IPS DF 6.9 (cell line): ENCODE measurements at regions not wholly inside any gene's neighbourhood (a gene's known extent, or its start where the extent isn't known, plus 50 kb on each side); places are given as distances from the start of the nearest gene placed in this dataset.
"Not testable (repeated sequence)": the region's sequence is repeated elsewhere in the genome, so short reads cannot be mapped to it uniquely, and the experiment has no call there.

Source experiments
- DNase-seq: peaks from one replicate; pipeline ENCODE4 v3.0.0-alpha.2; 2013; ENCODE audit warnings: low read depth, low spot score
- H3K27ac ChIP-seq: one replicate; pipeline ENCODE4 v1.5.1; 2013; ENCODE audit warnings: low read length, control low read depth
- H3K27me3 ChIP-seq: 2 replicates; pipeline ENCODE4 v1.6.1; 2013; ENCODE audit warnings: mild to moderate bottlenecking, low read length; ENCODE audit not compliant: control insufficient read depth, insufficient read depth
- H3K36me3 ChIP-seq: 2 replicates; pipeline ENCODE4 v1.6.1; 2013; ENCODE audit warnings: low read length; ENCODE audit not compliant: control insufficient read depth, insufficient read depth
- H3K4me1 ChIP-seq: 2 replicates; pipeline ENCODE4 v1.6.1; 2013; ENCODE audit warnings: low read length; ENCODE audit not compliant: control insufficient read depth, insufficient read depth
- H3K4me3 ChIP-seq: 2 replicates; pipeline ENCODE4 v1.5.1; 2013; ENCODE audit warnings: mild to moderate bottlenecking, low read length
- H3K9me3 ChIP-seq: 2 replicates; pipeline ENCODE4 v1.6.1; 2013; ENCODE audit warnings: low read length, inconsistent platforms; ENCODE audit not compliant: control insufficient read depth, insufficient read depth
- WGBS: extraction: QIAGEN DNeasy Blood & Tissue Kit; methylation state at CpG from one replicate; pipeline ENCODE4 v1.1.7; 2013; ENCODE audit warnings: mixed read lengths, missing lambda C conversion rate; ENCODE audit not compliant: insufficient read length, insufficient coverage; 5-methylcytosine and 5-hydroxymethylcytosine counted together

GRCh38 chr5:57642698-57643097 is 160.1 kb upstream of the ACTBL2 start:
- Histone ChIP-seq H3K9me3 (no peaks in the 10 kb centered on the region), H3K4me1 (no peaks in the 10 kb centered on the region), H3K4me3 (no peak overlapping the region), H3K36me3 (no peaks in the 10 kb centered on the region), H3K27ac (no peak overlapping the region), H3K27me3 (no peaks in the 10 kb centered on the region)
- DNase-seq: no peak
- WGBS: no CpG with 5 or more reads among the region's 2 CpGs

- H3K4me1 ChIP-seq: no peaks in the 10 kb centered on the region
- no CpG with 5 or more reads among the region's 4 CpGs for WGBS
- no peak overlapping the region for H3K27ac ChIP-seq
- H3K9me3 ChIP-seq: no peaks in the 10 kb centered on the region
- no peak for DNase-seq
- H3K36me3 ChIP-seq: no peaks in the 10 kb centered on the region
- no peaks in the 10 kb centered on the region for H3K27me3 ChIP-seq
- H3K4me3 ChIP-seq: no peak overlapping the region
Observed at GRCh38 chr5:57642066-57642465, 159.5 kb upstream of the ACTBL2 start.

GRCh38 chr5:57635146-57635777 is 152.7 kb upstream of the ACTBL2 start:
- Histone ChIP-seq H3K27ac (no peak overlapping the region), H3K9me3 (no peaks in the 10 kb centered on the region), H3K36me3 (no peaks in the 10 kb centered on the region), H3K4me3 (no peak overlapping the region), H3K4me1 (no peaks in the 10 kb centered on the region), H3K27me3 (no peaks in the 10 kb centered on the region)
- WGBS: no CpG with 5 or more reads among the region's 3 CpGs
- DNase-seq: no peak

- H3K4me1 ChIP-seq: no peaks in the 10 kb centered on the region
- no peak overlapping the region for H3K4me3 ChIP-seq
- H3K9me3 ChIP-seq: no peaks in the 10 kb centered on the region
- no peaks in the 10 kb centered on the region for H3K36me3 ChIP-seq
- WGBS: no CpG with 5 or more reads among the region's 1 CpG
- DNase-seq: no peak
- no peak overlapping the region for H3K27ac ChIP-seq
- no peaks in the 10 kb centered on the region for H3K27me3 ChIP-seq
Observed at GRCh38 chr5:57632937-57633336, 150.3 kb upstream of the ACTBL2 start.

- not testable (repeated sequence) for H3K36me3 ChIP-seq, DNase-seq, H3K9me3 ChIP-seq, H3K4me3 ChIP-seq, H3K4me1 ChIP-seq, H3K27me3 ChIP-seq, H3K27ac ChIP-seq
Observed at GRCh38 chr5:57631139-57631538, 148.5 kb upstream of the ACTBL2 start.

- Histone ChIP-seq H3K4me1 (no peaks in the 10 kb centered on the region), H3K4me3 (no peak overlapping the region), H3K9me3 (no peaks in the 10 kb centered on the region), H3K36me3 (no peaks in the 10 kb centered on the region), H3K27ac (no peak overlapping the region), H3K27me3 (no peaks in the 10 kb centered on the region)
- no peak for DNase-seq
- no CpG with 5 or more reads among the region's 2 CpGs for WGBS
Observed at GRCh38 chr5:57627661-57628060, 145.1 kb upstream of the ACTBL2 start.

GRCh38 chr5:57626703-57627102 is 144.1 kb upstream of the ACTBL2 start:
- WGBS: no CpG with 5 or more reads among the region's 1 CpG
- no peaks in the 10 kb centered on the region for H3K4me1 ChIP-seq
- no peaks in the 10 kb centered on the region for H3K36me3 ChIP-seq
- no peak for DNase-seq
- H3K9me3 ChIP-seq: no peaks in the 10 kb centered on the region
- H3K27ac ChIP-seq: no peak overlapping the region
- no peak overlapping the region for H3K4me3 ChIP-seq
- no peaks in the 10 kb centered on the region for H3K27me3 ChIP-seq

GRCh38 chr5:57621624-57622023 is 139.0 kb upstream of the ACTBL2 start:
- Histone ChIP-seq H3K36me3 (no peaks in the 10 kb centered on the region), H3K27ac (no peak overlapping the region), H3K27me3 (no peaks in the 10 kb centered on the region), H3K4me3 (no peak overlapping the region), H3K4me1 (no peaks in the 10 kb centered on the region), H3K9me3 (no peaks in the 10 kb centered on the region)
- DNase-seq: no peak
- no CpG with 5 or more reads among the region's 3 CpGs for WGBS

- H3K27me3 ChIP-seq: no peaks in the 10 kb centered on the region
- H3K9me3 ChIP-seq: no peaks in the 10 kb centered on the region
- H3K27ac ChIP-seq: no peak overlapping the region
- no peaks in the 10 kb centered on the region for H3K4me1 ChIP-seq
- no peaks in the 10 kb centered on the region for H3K36me3 ChIP-seq
- WGBS: no CpG with 5 or more reads among the region's 4 CpGs
- no peak for DNase-seq
- H3K4me3 ChIP-seq: no peak overlapping the region
Observed at GRCh38 chr5:57618767-57619381, 136.3 kb upstream of the ACTBL2 start.

GRCh38 chr5:57613741-57614140 is 131.1 kb upstream of the ACTBL2 start:
- Histone ChIP-seq H3K36me3 (no peaks in the 10 kb centered on the region), H3K4me3 (no peak overlapping the region), H3K9me3 (no peaks in the 10 kb centered on the region), H3K27ac (no peak overlapping the region), H3K27me3 (no peaks in the 10 kb centered on the region), H3K4me1 (no peaks in the 10 kb centered on the region; the same call in 1 of the 2 replicates)
- DNase-seq: no peak

- Histone ChIP-seq H3K36me3 (no peaks in the 10 kb centered on the region), H3K4me3 (no peak overlapping the region), H3K27ac (no peak overlapping the region), H3K9me3 (no peaks in the 10 kb centered on the region), H3K4me1 (no peaks in the 10 kb centered on the region; the same call in 1 of the 2 replicates), H3K27me3 (no peaks in the 10 kb centered on the region)
- WGBS: no CpG with 5 or more reads among the region's 2 CpGs
- no peak for DNase-seq
Observed at GRCh38 chr5:57611177-57611576, 128.6 kb upstream of the ACTBL2 start.
